GM18507 (cell line): ENCODE measurements at regions not wholly inside any gene's neighbourhood (a gene's known extent, or its start where the extent isn't known, plus 50 kb on each side); places are given as distances from the start of the nearest gene placed in this dataset.
"Not testable (repeated sequence)": the region's sequence is repeated elsewhere in the genome, so short reads cannot be mapped to it uniquely, and the experiment has no call there.

Experiments used
- DNase-seq: peaks from one replicate; pipeline ENCODE4 v3.0.0; 2011; ENCODE audit warnings: low read depth; ENCODE audit not compliant: insufficient read length; ENCODE audit errors: extremely low spot score
- FAIRE-seq: peaks from 2 replicates; lab custom pipeline; 2011; peaks lifted over from hg19 to GRCh38; lab: Jason Lieb, UNC

DNA sequence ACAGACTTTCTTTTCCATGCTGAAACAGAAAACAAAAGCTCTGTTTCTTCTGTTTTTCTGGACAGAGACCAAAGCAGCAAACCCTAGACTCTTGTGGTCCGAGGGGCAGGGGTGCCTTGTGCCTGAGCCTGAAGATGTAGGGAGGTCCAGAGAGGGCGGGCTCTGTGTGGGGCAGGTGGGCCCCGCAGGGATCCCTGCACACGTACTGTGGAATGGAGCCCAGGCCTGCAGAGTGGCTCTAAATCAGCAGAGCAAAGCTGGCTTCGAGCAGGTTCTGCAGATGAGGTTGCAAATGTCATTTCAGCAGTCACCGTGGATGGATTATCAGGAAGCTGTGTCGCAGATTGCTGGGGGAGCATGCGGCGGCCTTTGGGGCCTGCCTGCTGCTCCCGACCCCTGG, 438.6 kb downstream of the RNF144A start:
- DNase-seq = no peak
- FAIRE-seq = no peak

GRCh38 chr2:7356909-7357584, 439.8 kb downstream of the RNF144A start:
- FAIRE-seq (no peak), DNase-seq (no peak)

- DNase-seq (no peak), FAIRE-seq (no peak)
These were observed 440.8 kb downstream of the RNF144A start for GRCh38 chr2:7357993-7358392.

DNA sequence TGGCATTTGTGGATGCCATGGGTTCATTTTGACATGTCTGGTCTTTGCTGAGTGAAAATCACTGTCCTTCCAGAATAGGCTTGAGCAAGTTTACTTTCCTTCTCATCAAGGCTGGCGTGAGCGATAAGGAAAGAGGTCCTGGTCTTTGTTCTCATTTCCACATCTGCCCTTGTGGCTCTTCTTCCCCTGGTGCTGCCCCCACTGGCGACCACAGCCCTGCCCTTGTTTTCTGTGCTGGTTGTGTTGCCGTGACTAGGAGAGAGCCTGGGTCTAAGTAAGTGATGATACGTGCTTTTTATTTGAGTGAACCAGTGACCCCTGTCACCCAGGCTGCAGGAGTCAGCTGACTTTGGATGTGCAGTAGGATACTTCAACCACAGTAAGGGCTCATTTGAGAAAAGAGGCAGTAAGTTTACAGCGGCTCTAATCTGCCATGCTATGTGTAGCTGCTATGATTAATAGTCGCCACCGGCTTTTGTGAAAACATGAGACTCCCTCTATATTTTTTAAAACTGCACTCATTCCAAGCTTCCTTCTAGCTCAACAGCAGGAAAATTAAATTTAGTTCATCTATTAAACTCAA, 441.7 kb downstream of the RNF144A start:
- FAIRE-seq (no peak), DNase-seq (no peak)

DNA sequence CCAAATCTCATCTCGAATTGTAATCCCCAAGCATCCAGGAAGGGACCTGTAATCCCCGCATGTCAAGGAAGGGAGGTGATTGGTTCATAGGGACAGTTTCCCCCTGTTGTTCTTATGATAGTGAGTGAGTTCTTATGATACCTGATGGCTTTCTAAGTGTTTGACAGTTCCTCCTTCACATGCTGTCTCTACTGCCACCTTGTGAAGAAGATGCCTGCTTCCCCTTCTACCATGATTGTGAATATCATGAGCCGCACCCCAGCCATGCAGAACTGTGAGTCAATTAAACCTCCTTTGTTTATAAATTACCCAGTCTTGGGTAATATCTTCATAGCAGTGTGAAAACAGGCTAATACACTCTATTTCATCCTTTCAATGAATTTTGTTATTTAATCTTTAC, 446.7 kb downstream of the RNF144A start:
- DNase-seq (no peak), FAIRE-seq (peak; percentile 21)

GRCh38 chr2:7368211-7368610, 451.0 kb downstream of the RNF144A start:
- DNase-seq (no peak), FAIRE-seq (no peak)

- DNase-seq (no peak), FAIRE-seq (no peak)
These were observed 455.9 kb downstream of the RNF144A start for GRCh38 chr2:7373156-7373555.

- no peak for DNase-seq
These were observed 458.7 kb downstream of the RNF144A start for GRCh38 chr2:7375901-7376300.

DNA sequence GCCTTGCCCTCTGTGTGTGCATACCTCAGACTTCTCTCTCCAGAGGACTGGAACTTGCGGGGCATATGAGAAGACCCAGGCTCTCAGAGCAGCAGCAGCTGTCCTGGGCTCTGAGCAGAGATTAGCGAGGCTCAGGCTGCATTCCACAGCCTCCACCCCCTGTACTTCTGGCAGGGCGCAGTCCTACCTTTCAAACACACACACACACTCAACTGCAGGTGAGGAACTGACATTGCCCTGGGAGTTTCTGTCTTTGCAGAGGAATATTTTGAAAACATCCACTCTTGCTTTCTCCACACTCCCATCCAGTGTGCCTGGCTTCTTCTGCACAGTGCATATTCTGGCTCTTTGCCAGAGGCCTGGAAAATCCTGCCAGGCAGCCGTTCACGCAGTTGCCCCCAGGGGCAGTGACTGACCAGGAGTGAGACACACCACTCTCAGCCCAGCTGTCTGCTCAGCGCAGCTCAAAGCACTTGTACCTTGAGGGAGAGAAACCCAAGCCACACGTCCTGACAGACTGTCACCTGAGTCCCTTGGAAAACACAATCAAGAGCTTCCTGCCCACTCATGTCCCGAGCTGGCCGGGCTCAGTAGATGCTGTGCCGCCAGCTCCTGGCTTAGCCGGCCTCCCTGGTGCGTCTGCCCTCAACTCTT, 460.8 kb downstream of the RNF144A start:
- no peak for DNase-seq
- FAIRE-seq = no peak

More at GRCh38 chr2:7375901-7376300, 458.7 kb downstream of the RNF144A start:
- no peak for FAIRE-seq

DNA sequence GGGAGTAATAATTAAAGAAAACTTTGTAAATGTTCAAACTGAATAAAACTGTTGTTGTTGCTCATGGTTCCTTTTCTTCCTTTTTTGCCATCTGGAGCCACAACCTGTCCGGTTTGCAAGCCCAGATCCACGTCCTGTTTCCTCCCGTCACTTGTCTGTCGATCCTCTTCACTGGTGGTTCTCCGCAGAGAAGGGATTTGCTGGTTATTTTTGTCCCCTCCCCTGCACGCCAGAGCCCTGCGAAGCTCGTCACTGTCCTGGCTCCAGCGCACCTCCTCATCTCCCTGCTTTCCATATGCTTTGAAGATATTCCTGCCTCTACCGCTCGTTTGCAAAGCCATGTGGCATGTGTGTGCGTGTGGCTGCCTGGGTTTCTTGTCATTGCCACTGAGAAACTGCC, 461.4 kb downstream of the RNF144A start:
- no peak for FAIRE-seq
- DNase-seq = no peak

DNA sequence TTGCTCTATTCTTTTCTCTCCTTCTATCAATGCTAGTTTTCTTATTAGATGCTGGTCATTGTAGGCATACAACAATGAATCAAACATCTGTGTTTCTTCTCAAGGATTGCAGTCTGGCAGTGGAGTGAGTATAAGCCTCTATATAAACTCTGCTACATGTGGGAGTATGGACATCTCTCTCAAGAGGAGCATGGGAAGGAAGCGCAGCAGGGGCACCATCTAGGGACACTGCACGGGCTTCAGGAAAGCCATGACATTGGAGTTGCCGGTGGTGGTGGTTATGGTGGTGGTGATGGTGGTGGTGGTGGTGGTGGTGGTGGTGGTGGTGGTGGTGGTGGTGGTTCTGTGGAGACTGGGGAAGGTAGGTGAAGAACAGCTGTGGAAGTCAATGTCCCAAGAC, 462.6 kb downstream of the RNF144A start:
- DNase-seq (no peak), FAIRE-seq (no peak)

GRCh38 chr2:7384773-7385349, 467.6 kb downstream of the RNF144A start:
- no peak for DNase-seq
- FAIRE-seq = no peak

GRCh38 chr2:7390311-7390710, 473.1 kb downstream of the RNF144A start:
- not testable (repeated sequence) for DNase-seq, FAIRE-seq

DNA sequence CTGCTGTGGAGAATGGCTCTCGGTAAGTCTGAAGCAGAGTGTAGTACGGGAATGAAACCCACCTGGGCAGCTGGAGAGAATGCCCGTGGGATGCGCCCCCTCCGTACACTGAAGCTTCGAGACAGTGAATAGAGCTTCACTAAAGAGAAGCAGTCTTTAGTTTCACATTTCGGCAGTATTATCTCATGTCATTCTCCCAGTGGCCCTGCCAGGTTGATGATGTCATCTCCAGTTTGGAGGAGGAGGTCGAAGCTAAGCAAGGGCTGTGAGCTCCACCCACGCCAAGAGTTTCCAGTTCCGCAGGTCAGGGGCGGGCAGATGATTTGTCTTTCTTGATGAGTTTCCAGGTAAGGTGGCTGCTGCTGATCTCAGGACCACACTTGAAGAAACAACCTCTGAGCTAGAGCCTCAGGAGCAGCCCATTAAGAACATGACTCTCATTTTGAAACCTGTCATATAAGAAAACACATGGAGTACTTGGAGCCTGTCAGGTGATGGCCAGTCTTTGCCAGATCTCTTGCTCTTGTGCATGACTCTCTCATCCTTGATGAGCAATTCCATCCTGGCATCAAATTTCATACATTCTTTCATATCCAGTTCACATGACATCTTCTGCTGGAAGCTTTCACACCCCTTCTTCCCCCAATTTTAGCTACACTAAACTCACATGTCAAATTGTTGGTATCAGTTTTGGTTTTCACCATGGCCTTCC, 475.0 kb downstream of the RNF144A start:
- DNase-seq (no peak), FAIRE-seq (no peak)

DNA sequence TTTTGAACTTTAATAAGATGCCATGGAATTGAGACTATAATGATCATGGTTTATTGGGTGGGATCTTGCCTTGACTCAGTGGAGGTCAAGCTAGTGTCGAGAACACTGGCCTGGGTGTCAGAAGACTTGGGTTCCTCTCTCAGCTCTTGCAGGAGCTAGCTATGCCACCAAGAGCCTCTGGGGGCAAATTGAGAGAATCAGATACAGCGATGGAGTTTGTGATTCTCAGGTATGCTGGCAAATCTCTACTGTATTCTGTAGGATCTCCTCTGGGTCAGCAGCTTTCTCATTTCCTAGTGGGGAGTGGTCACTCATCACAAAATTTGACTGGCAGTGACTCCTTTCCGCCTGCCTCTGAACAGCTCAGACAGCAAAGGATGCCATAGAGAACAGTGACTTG, 477.0 kb downstream of the RNF144A start:
- FAIRE-seq = no peak
- DNase-seq = no peak

DNA sequence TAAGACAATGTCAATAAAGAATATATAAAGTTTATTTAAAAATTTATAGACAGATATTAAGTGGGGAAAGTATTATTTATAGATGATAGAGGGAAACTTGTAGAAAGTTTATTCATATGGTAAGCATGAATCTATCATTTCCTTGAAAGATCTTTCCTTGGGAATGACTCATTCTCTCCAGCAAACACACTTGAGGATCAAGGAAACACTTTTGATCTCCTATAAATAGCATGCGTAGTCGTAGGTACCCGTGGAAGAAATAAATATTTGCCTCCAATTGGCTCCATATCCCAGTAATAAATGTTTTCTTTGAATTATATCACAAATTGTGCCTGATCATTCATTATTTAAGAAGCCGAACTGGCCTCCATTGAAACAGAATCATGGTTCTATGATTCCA, 483.4 kb downstream of the RNF144A start:
- DNase-seq = no peak
- no peak for FAIRE-seq

DNA sequence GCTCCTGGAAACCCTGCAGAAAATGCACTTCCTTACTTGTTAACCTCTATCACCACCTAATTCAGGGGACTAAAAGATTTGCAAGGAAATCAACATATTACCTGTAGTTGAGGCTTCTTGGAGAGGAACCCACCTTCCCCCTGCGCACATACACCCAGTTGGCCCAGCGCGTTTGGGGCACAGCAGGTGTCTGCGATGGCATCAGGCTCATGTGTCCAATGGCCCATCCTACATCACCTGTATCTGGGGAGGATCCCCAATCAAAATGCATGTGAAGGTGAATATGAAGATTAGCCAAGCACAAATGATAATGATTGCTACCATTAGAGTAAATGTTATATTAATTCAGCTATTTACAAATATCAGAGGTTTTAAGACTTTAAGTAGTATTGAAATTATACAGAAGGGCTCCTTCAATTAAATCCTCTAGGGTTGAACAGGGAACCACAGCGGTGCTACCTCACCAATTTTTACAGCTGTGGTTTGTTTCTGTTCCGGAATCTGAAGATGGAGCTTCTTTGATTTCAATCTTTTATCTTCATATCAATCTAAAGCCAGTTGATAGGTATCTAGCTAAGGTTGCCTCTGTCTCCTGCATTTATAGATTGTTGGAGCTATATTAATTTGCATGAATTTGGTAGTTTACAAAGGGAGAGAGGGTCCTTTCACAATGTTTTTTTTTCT, 486.0 kb downstream of the RNF144A start:
- FAIRE-seq (no peak), DNase-seq (no peak)

GRCh38 chr2:7405861-7406715, 488.9 kb downstream of the RNF144A start:
- FAIRE-seq = no peak
- DNase-seq = no peak

DNA sequence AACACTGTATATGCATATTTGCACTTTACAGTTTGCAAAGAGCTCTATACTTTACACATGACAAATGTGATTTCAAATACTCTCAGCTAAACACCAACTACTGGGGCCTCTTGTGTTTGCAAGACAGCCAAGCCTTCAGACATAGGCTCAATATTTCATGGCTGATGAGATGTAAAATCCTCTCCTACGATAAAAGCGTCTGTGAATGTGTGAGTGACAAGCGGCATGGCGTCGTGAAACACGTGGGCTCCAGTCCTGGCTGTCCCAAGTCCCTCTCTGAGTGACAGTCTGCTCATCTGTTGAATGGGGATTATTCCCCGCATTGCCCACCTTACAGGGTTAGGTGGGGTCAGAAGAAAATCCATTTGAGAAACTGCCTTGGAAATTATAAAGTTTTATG, 489.8 kb downstream of the RNF144A start:
- DNase-seq = no peak
- no peak for FAIRE-seq
